Nephron (organoid): ENCODE measurements at regions not wholly inside any gene's neighbourhood (a gene's known extent, or its start where the extent isn't known, plus 50 kb on each side); places are given as distances from the start of the nearest gene placed in this dataset.

ENCODE experiments used
- H3K27ac Mint-ChIP-seq, 3 experiments: 2 replicates each; pipeline ENCODE4 v1.8.0; 2020; ENCODE audit warnings: mixed read lengths in 3 of 3, mild to moderate bottlenecking in 2 of 3, moderate library complexity in 1 of 3
- H3K27me3 Mint-ChIP-seq: 2 replicates; pipeline ENCODE4 v1.8.0; 2021; ENCODE audit warnings: low read depth, mild to moderate bottlenecking, moderate library complexity, mixed read lengths
- H3K36me3 Mint-ChIP-seq: 2 replicates; pipeline ENCODE4 v1.8.0; 2020; ENCODE audit warnings: low read depth, mixed read lengths
- H3K4me1 Mint-ChIP-seq: 2 replicates; pipeline ENCODE4 v1.8.0; 2020; ENCODE audit warnings: mixed read lengths
- H3K4me3 Mint-ChIP-seq, 3 experiments: 2 replicates each; pipeline ENCODE4 v1.8.0; 2020; ENCODE audit warnings: mild to moderate bottlenecking in 3 of 3, mixed read lengths in 3 of 3, moderate library complexity in 2 of 3
- H3K9me3 Mint-ChIP-seq: 2 replicates; pipeline ENCODE4 v1.8.0; 2020; ENCODE audit warnings: mixed read lengths
- TF ChIP-seq, protein P1 (sequence below), 3 experiments: fragments of 200-600 bp; sonication (generic); IDR thresholded peaks; one replicate each; pipeline ENCODE4 v1.5.0; 2021; ENCODE audit warnings: antibody characterized with exemption in 3 of 3; ENCODE audit not compliant: unreplicated experiment in 3 of 3

DNA sequence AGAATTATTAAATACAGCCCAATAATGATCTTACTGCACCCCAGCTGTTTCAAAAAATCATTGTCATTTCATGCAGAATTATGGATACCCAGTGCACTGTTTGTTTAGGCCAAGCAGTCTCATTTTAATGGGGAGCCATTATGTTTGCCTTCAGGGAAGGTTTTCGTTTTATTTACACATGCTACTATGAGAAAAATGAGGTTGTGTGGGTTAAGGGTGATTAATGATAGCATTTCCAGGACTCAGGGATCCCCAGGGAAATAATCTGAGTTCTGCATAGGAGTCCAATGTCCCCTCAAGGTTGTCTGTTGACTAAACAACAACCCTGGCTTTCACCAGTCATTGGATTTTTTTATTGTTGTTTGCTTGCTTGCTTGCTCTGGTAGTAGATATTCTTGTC, 71.0 kb upstream of the ZP4 start:
- H3K9me3 Mint-ChIP-seq, result no peaks in the 10 kb centered on the region
- no peaks in the 10 kb centered on the region for H3K27me3 Mint-ChIP-seq
- no peak overlapping the region for H3K27ac Mint-ChIP-seq
- no peaks in the 10 kb centered on the region for H3K4me1 Mint-ChIP-seq
- no peaks in the 10 kb centered on the region for H3K36me3 Mint-ChIP-seq
- TF ChIP-seq, protein P1, sequence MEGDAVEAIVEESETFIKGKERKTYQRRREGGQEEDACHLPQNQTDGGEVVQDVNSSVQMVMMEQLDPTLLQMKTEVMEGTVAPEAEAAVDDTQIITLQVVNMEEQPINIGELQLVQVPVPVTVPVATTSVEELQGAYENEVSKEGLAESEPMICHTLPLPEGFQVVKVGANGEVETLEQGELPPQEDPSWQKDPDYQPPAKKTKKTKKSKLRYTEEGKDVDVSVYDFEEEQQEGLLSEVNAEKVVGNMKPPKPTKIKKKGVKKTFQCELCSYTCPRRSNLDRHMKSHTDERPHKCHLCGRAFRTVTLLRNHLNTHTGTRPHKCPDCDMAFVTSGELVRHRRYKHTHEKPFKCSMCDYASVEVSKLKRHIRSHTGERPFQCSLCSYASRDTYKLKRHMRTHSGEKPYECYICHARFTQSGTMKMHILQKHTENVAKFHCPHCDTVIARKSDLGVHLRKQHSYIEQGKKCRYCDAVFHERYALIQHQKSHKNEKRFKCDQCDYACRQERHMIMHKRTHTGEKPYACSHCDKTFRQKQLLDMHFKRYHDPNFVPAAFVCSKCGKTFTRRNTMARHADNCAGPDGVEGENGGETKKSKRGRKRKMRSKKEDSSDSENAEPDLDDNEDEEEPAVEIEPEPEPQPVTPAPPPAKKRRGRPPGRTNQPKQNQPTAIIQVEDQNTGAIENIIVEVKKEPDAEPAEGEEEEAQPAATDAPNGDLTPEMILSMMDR (IDR thresholded peaks at IDR 0.05; ENCODE audit: unreplicated experiment in 3 of 3), result no peak
- H3K4me3 Mint-ChIP-seq, result no peak overlapping the region

DNA sequence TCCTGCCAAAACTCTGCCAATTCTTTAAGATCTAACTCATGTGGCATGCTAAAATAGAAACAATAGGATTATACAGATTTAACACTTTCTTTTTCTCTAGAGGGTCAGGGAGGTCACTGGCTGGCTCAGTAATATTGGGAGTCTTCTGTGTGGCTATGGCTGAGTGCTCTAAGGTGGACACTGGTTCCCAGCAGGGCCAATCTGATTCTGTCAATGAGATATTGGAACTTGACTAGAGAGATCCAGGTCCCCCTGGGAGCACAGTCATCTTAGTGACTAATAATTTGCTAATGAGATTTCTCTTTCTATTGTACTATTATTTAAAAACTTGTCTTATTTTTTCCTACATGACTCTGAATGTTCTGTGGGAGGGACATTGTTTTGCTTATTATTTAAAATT, 69.1 kb upstream of the ZP4 start:
- H3K4me3 Mint-ChIP-seq, result no peak overlapping the region
- H3K36me3 Mint-ChIP-seq, result no peaks in the 10 kb centered on the region
- no peaks in the 10 kb centered on the region for H3K9me3 Mint-ChIP-seq

DNA sequence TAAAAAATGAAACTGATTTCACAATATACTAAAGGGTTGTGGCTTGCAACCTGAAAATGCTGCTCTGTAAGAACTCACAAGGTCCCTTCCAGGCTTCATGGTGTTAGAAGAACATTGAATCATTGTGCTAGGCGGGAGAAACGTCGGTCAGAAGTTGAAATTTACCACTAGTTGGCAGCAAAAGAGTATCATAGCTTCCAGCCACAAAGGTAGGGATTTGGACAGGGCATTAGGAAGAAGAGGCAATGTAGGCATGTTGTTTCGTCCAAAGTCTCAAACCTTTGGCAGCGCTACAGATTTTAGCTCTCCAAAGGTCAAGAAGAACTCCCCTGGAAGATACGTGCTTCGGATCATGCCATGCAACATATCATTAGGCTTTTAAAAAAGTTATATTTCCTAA, 62.5 kb upstream of the ZP4 start:
- Mint-ChIP-seq H3K9me3 (no peaks in the 10 kb centered on the region), H3K36me3 (no peaks in the 10 kb centered on the region), H3K4me3 (no peak overlapping the region), H3K4me1 (no peaks in the 10 kb centered on the region), H3K27ac (no peak overlapping the region), H3K27me3 (no peaks in the 10 kb centered on the region)
- TF ChIP-seq, protein P1 (IDR thresholded peaks at IDR 0.05; ENCODE audit: unreplicated experiment in 3 of 3), result no peak

More for the DNA sequence above, 69.1 kb upstream of the ZP4 start:
- H3K4me1 Mint-ChIP-seq, result no peaks in the 10 kb centered on the region
- H3K27ac Mint-ChIP-seq, result no peak overlapping the region
- H3K27me3 Mint-ChIP-seq, result no peaks in the 10 kb centered on the region
- TF ChIP-seq, protein P1 (IDR thresholded peaks at IDR 0.05; ENCODE audit: unreplicated experiment in 3 of 3), result no peak
